Hepatocyte (in vitro differentiated cells): ENCODE measurements at regions not wholly inside any gene's neighbourhood (a gene's known extent, or its start where the extent isn't known, plus 50 kb on each side); places are given as distances from the start of the nearest gene placed in this dataset.
"Not testable (repeated sequence)": the region's sequence is repeated elsewhere in the genome, so short reads cannot be mapped to it uniquely, and the experiment has no call there.

Source experiments
- CTCF ChIP-seq: fragments of 200-600 bp; sonication (generic); IDR thresholded peaks from 2 replicates; pipeline ENCODE4 v1.5.1; 2016; ENCODE audit warnings: antibody characterized with exemption, mild to moderate bottlenecking; ENCODE audit not compliant: poor library complexity
- EZH2 ChIP-seq: fragments of 200-600 bp; sonication (generic); IDR thresholded peaks from 2 replicates; pipeline ENCODE4 v1.6.1; 2016; ENCODE audit warnings: antibody characterized with exemption, mild to moderate bottlenecking, borderline replicate concordance
- EZH2phosphoT487 ChIP-seq: fragments of 200-600 bp; sonication (generic); IDR thresholded peaks from one replicate; pipeline ENCODE4 v1.6.1; 2018; ENCODE audit warnings: antibody characterized with exemption, mild to moderate bottlenecking, low read depth, moderate library complexity; ENCODE audit not compliant: unreplicated experiment, severe bottlenecking

GRCh38 chr11:71367276-71367675 lies 80.9 kb downstream of the DHCR7 start:
- not testable (repeated sequence) for TF ChIP-seq CTCF, EZH2, EZH2phosphoT487
